HG03045 (cell line): ENCODE measurements at regions not wholly inside any gene's neighbourhood (a gene's known extent, or its start where the extent isn't known, plus 50 kb on each side); places are given as distances from the start of the nearest gene placed in this dataset.

Experiments
- ATAC-seq: cut with Tn5 transposase; IDR thresholded peaks from one replicate; pipeline ENCODE4 v1.9.1; 2021; ENCODE audit warnings: mild to moderate bottlenecking, moderate library complexity; ENCODE audit not compliant: unreplicated experiment

- ATAC-seq = no peak
Measured at GRCh38 chr1:106178791-106179190, 877.7 kb upstream of the PRMT6 start.

- ATAC-seq = no peak
Measured at GRCh38 chr1:106181866-106182265, 874.6 kb upstream of the PRMT6 start.

GRCh38 chr1:106185089-106185488 is 871.4 kb upstream of the PRMT6 start:
- ATAC-seq = no peak

GRCh38 chr1:106189780-106190179 is 866.7 kb upstream of the PRMT6 start:
- no peak for ATAC-seq

GRCh38 chr1:106194206-106194605 is 862.3 kb upstream of the PRMT6 start:
- no peak for ATAC-seq

GRCh38 chr1:106200711-106201110 is 855.8 kb upstream of the PRMT6 start:
- ATAC-seq = no peak

- ATAC-seq = no peak
Measured at GRCh38 chr1:106207185-106207584, 849.3 kb upstream of the PRMT6 start.

- no peak for ATAC-seq
Measured at GRCh38 chr1:106217765-106218164, 838.7 kb upstream of the PRMT6 start.

- no peak for ATAC-seq
Measured at GRCh38 chr1:106222403-106222802, 834.1 kb upstream of the PRMT6 start.

- ATAC-seq = no peak
Measured at GRCh38 chr1:106223213-106223612, 833.3 kb upstream of the PRMT6 start.

GRCh38 chr1:106224426-106224825 is 832.0 kb upstream of the PRMT6 start:
- ATAC-seq = no peak

GRCh38 chr1:106225403-106225802 is 831.1 kb upstream of the PRMT6 start:
- no peak for ATAC-seq

- no peak for ATAC-seq
Measured at GRCh38 chr1:106226550-106226949, 829.9 kb upstream of the PRMT6 start.

- no peak for ATAC-seq
Measured at GRCh38 chr1:106232128-106232527, 824.3 kb upstream of the PRMT6 start.

- no peak for ATAC-seq
Measured at GRCh38 chr1:106233511-106233910, 823.0 kb upstream of the PRMT6 start.

GRCh38 chr1:106249365-106249764 is 807.1 kb upstream of the PRMT6 start:
- ATAC-seq = no peak

GRCh38 chr1:106249810-106250209 is 806.7 kb upstream of the PRMT6 start:
- no peak for ATAC-seq

- ATAC-seq = no peak
Measured at GRCh38 chr1:106254748-106255147, 801.7 kb upstream of the PRMT6 start.

- no peak for ATAC-seq
Measured at GRCh38 chr1:106266786-106267185, 789.7 kb upstream of the PRMT6 start.

GRCh38 chr1:106268070-106268469 is 788.4 kb upstream of the PRMT6 start:
- ATAC-seq = no peak

- no peak for ATAC-seq
Measured at GRCh38 chr1:106276871-106277270, 779.6 kb upstream of the PRMT6 start.

GRCh38 chr1:106277786-106278185 is 778.7 kb upstream of the PRMT6 start:
- ATAC-seq = no peak

- ATAC-seq = no peak
Measured at GRCh38 chr1:106278716-106279115, 777.8 kb upstream of the PRMT6 start.
